WTC11 (cell line): ENCODE measurements at regions not wholly inside any gene's neighbourhood (a gene's known extent, or its start where the extent isn't known, plus 50 kb on each side); places are given as distances from the start of the nearest gene placed in this dataset.

ENCODE experiments used
- ATAC-seq: fragments of 200-7000 bp; cut with Tn5 transposase; 2 replicates; pipeline ENCODE4 v1.10.0; 2021; ENCODE audit warnings: mild to moderate bottlenecking, moderate library complexity
- CTCF ChIA-PET: fragments of 300-600 bp; sonication (Branson Sonifier 250); formaldehyde crosslinking; loops from one replicate; lab custom pipeline; 2021; ENCODE audit warnings: antibody characterized with exemption; lab: Charles Lee
- POLR2A ChIA-PET: fragments of 350-600 bp; sonication (Branson Sonifier 250); formaldehyde crosslinking; loops from one replicate; lab custom pipeline; 2021; ENCODE audit warnings: antibody characterized with exemption; lab: Charles Lee
- DNase-seq: peaks from one replicate; pipeline ENCODE4 v3.0.0; 2021; ENCODE audit warnings: low spot score
- H3K27ac Mint-ChIP-seq: 2 replicates; pipeline ENCODE4 v1.8.0; 2021; ENCODE audit warnings: mixed read lengths
- H3K27me3 Mint-ChIP-seq: 2 replicates; pipeline ENCODE4 v1.8.0; 2021; ENCODE audit warnings: low read depth, mild to moderate bottlenecking, moderate library complexity, mixed read lengths
- H3K36me3 Mint-ChIP-seq: 2 replicates; pipeline ENCODE4 v1.8.0; 2021; ENCODE audit warnings: mixed read lengths
- H3K4me1 Mint-ChIP-seq: 2 replicates; pipeline ENCODE4 v1.8.0; 2022; ENCODE audit warnings: mixed read lengths
- H3K4me3 Mint-ChIP-seq: 2 replicates; pipeline ENCODE4 v1.8.0; 2021; ENCODE audit warnings: mild to moderate bottlenecking, moderate library complexity, mixed read lengths
- H3K9me3 Mint-ChIP-seq: 2 replicates; pipeline ENCODE4 v1.8.0; 2021; ENCODE audit warnings: mixed read lengths
- CDX4 ChIP-seq: fragments of 250-450 bp; sonication (Bioruptor Pico); IDR thresholded peaks from 2 replicates; pipeline ENCODE4 v1.9.0; 2021; ENCODE audit warnings: moderate library complexity, mild to moderate bottlenecking, inconsistent platforms, borderline replicate concordance
- CREM ChIP-seq: sonication (generic); formaldehyde crosslinking; IDR thresholded peaks from 2 replicates; pipeline ENCODE4 v1.8.1; 2022; ENCODE audit warnings: mild to moderate bottlenecking, missing genetic modification reagents, moderate library complexity
- E2F4 ChIP-seq: sonication (generic); formaldehyde crosslinking; IDR thresholded peaks from 2 replicates; pipeline ENCODE4 v1.8.1; 2022; ENCODE audit warnings: low read depth, mild to moderate bottlenecking, moderate library complexity, missing genetic modification reagents, borderline replicate concordance
- E2F5 ChIP-seq: sonication (generic); formaldehyde crosslinking; IDR thresholded peaks from 2 replicates; pipeline ENCODE4 v1.8.1; 2022; ENCODE audit warnings: mild to moderate bottlenecking, moderate library complexity, missing genetic modification reagents
- ELF4 ChIP-seq: sonication (generic); formaldehyde crosslinking; IDR thresholded peaks from 2 replicates; pipeline ENCODE4 v1.8.1; 2022; ENCODE audit warnings: low read depth, mild to moderate bottlenecking, moderate library complexity, missing genetic modification reagents
- ESRRA ChIP-seq: sonication (generic); formaldehyde crosslinking; IDR thresholded peaks from 2 replicates; pipeline ENCODE4 v1.8.1; 2022; ENCODE audit warnings: mild to moderate bottlenecking, missing genetic modification reagents, borderline replicate concordance
- FOXP1 ChIP-seq: sonication (generic); formaldehyde crosslinking; IDR thresholded peaks from 2 replicates; pipeline ENCODE4 v1.8.0; 2022; ENCODE audit warnings: missing genetic modification reagents, mild to moderate bottlenecking, moderate library complexity, borderline replicate concordance
- FOXP4 ChIP-seq: sonication (generic); formaldehyde crosslinking; IDR thresholded peaks from 2 replicates; pipeline ENCODE4 v1.8.0; 2022; ENCODE audit warnings: mild to moderate bottlenecking, missing genetic modification reagents
- MXD4 ChIP-seq: fragments of 250-450 bp; sonication (Bioruptor Pico); IDR thresholded peaks from 2 replicates; pipeline ENCODE4 v1.8.0; 2021; ENCODE audit warnings: mild to moderate bottlenecking, moderate library complexity, borderline replicate concordance
- NFE2L1 ChIP-seq: sonication (generic); formaldehyde crosslinking; IDR thresholded peaks from 2 replicates; pipeline ENCODE4 v1.8.1; 2023; ENCODE audit warnings: missing genetic modification reagents
- NR2C2 ChIP-seq: sonication (generic); formaldehyde crosslinking; IDR thresholded peaks from 2 replicates; pipeline ENCODE4 v1.8.0; 2022; ENCODE audit warnings: mild to moderate bottlenecking, missing genetic modification reagents
- NR3C1 ChIP-seq: sonication (generic); formaldehyde crosslinking; conservative IDR thresholded peaks from 2 replicates; pipeline ENCODE4 v1.8.1; 2023; ENCODE audit warnings: low read depth, mild to moderate bottlenecking, missing genetic modification reagents
- PREB ChIP-seq: sonication (generic); formaldehyde crosslinking; IDR thresholded peaks from 2 replicates; pipeline ENCODE4 v1.8.1; 2022; ENCODE audit warnings: mild to moderate bottlenecking, missing genetic modification reagents, moderate library complexity, borderline replicate concordance
- SP1 ChIP-seq: sonication (generic); formaldehyde crosslinking; conservative IDR thresholded peaks from 2 replicates; pipeline ENCODE4 v1.8.1; 2022; ENCODE audit warnings: missing genetic modification reagents
- TCF7 ChIP-seq: sonication (generic); formaldehyde crosslinking; IDR thresholded peaks from 2 replicates; pipeline ENCODE4 v1.8.0; 2022; ENCODE audit warnings: mild to moderate bottlenecking, low read depth, missing genetic modification reagents, moderate library complexity
- USF1 ChIP-seq: sonication (generic); formaldehyde crosslinking; IDR thresholded peaks from 2 replicates; pipeline ENCODE4 v1.8.0; 2022; ENCODE audit warnings: mild to moderate bottlenecking, missing genetic modification reagents
- USF2 ChIP-seq: sonication (generic); formaldehyde crosslinking; IDR thresholded peaks from 2 replicates; pipeline ENCODE4 v1.8.1; 2023; ENCODE audit warnings: mild to moderate bottlenecking, missing genetic modification reagents, moderate library complexity
- ZMAT4 ChIP-seq: fragments of 250-450 bp; sonication (Bioruptor Pico); IDR thresholded peaks from 2 replicates; pipeline ENCODE4 v1.9.0; 2021; ENCODE audit warnings: mild to moderate bottlenecking
- ZNF138 ChIP-seq: sonication (generic); formaldehyde crosslinking; conservative IDR thresholded peaks from 2 replicates; pipeline ENCODE4 v1.8.1; 2022; ENCODE audit warnings: mild to moderate bottlenecking, moderate library complexity, missing genetic modification reagents
- ZNF281 ChIP-seq: sonication (generic); formaldehyde crosslinking; IDR thresholded peaks from 2 replicates; pipeline ENCODE4 v1.8.0; 2023; ENCODE audit warnings: mild to moderate bottlenecking, missing genetic modification reagents
- ZNF396 ChIP-seq: fragments of 250-450 bp; sonication (Bioruptor Pico); IDR thresholded peaks from 2 replicates; pipeline ENCODE4 v1.8.0; 2021; ENCODE audit warnings: mild to moderate bottlenecking, moderate library complexity, borderline replicate concordance
- ZNF416 ChIP-seq: fragments of 250-450 bp; sonication (Bioruptor Pico); IDR thresholded peaks from 2 replicates; pipeline ENCODE4 v1.9.0; 2021; ENCODE audit warnings: mild to moderate bottlenecking, inconsistent platforms

GRCh38 chr4:27358269-27358668 lies 497.6 kb downstream of the STIM2 start:
- DNase-seq = no peak
- H3K4me1 Mint-ChIP-seq = peaks cover 23% of the 10 kb centered on the region
- H3K27me3 Mint-ChIP-seq = no peaks in the 10 kb centered on the region
- peak overlapping the region; percentile 4; the same call in 1 of the 2 replicates for H3K27ac Mint-ChIP-seq
- no peaks in the 10 kb centered on the region for H3K36me3 Mint-ChIP-seq
- CTCF ChIA-PET = no interaction called here
- H3K9me3 Mint-ChIP-seq = peaks cover 4% of the 10 kb centered on the region
- no peak for TF ChIP-seq PREB
- no peak for TF ChIP-seq ZNF138
- TF ChIP-seq SP1 (CRISPR knock-in tag) = no peak
- no peak for TF ChIP-seq ZNF281 (CRISPR knock-in tag)
- TF ChIP-seq E2F4 (CRISPR knock-in tag) = no peak
- TF ChIP-seq MXD4 (CRISPR knock-in tag) = no peak
- TF ChIP-seq USF1 = no peak
- no peak for TF ChIP-seq ESRRA (CRISPR knock-in tag)
- TF ChIP-seq CDX4 = no peak
- no peak for TF ChIP-seq USF2
- no peak for TF ChIP-seq NR3C1
- TF ChIP-seq NFE2L1 (CRISPR knock-in tag) = no peak
- TF ChIP-seq NR2C2 (CRISPR knock-in tag) = no peak
- TF ChIP-seq ZNF416 = no peak
- no peak for TF ChIP-seq FOXP1
- no peak overlapping the region for H3K4me3 Mint-ChIP-seq
- ATAC-seq = no peak
- POLR2A ChIA-PET = no interaction called here

- H3K4me1 Mint-ChIP-seq = peaks cover 23% of the 10 kb centered on the region
- no peaks in the 10 kb centered on the region for H3K9me3 Mint-ChIP-seq
- H3K27me3 Mint-ChIP-seq = no peaks in the 10 kb centered on the region
- H3K27ac Mint-ChIP-seq = no peak overlapping the region
- H3K36me3 Mint-ChIP-seq = no peaks in the 10 kb centered on the region
- no peak overlapping the region for H3K4me3 Mint-ChIP-seq
- DNase-seq (no peak), ATAC-seq (no peak)
- ChIA-PET CTCF (interaction anchor here (1.0 kb wide), 1 partner anchor 312 kb away, joined by 3 read pairs; no protein-coding TSS in a partner anchor), POLR2A (no interaction called here)
- TF ChIP-seq PREB (no peak), TCF7 (CRISPR knock-in tag) (no peak), ELF4 (CRISPR knock-in tag) (no peak), MXD4 (CRISPR knock-in tag) (no peak), E2F5 (CRISPR knock-in tag) (no peak), CREM (CRISPR knock-in tag) (no peak), ZMAT4 (CRISPR knock-in tag) (no peak), E2F4 (CRISPR knock-in tag) (no peak), ZNF396 (CRISPR knock-in tag) (no peak), FOXP4 (CRISPR knock-in tag) (no peak), SP1 (CRISPR knock-in tag) (no peak)
These were observed 499.5 kb downstream of the STIM2 start for GRCh38 chr4:27360131-27360530.
